Nephron progenitor cell (in vitro differentiated cells): ENCODE measurements at regions not wholly inside any gene's neighbourhood (a gene's known extent, or its start where the extent isn't known, plus 50 kb on each side); places are given as distances from the start of the nearest gene placed in this dataset.

ENCODE experiments used
- DNase-seq: peaks from one replicate; pipeline ENCODE4 v3.0.0; 2021
- H3K27ac Mint-ChIP-seq: 2 replicates; pipeline ENCODE4 v1.8.0; 2021; ENCODE audit warnings: mild to moderate bottlenecking, moderate library complexity, mixed read lengths
- H3K27me3 Mint-ChIP-seq: 2 replicates; pipeline ENCODE4 v1.8.0; 2021; ENCODE audit warnings: mild to moderate bottlenecking, low read depth, mixed read lengths; ENCODE audit not compliant: poor library complexity
- H3K36me3 Mint-ChIP-seq: 2 replicates; pipeline ENCODE4 v1.8.0; 2021; ENCODE audit warnings: low read depth, mixed read lengths
- H3K4me1 Mint-ChIP-seq: 2 replicates; pipeline ENCODE4 v1.8.0; 2021; ENCODE audit warnings: mixed read lengths
- H3K4me3 Mint-ChIP-seq: 2 replicates; pipeline ENCODE4 v1.8.0; 2021; ENCODE audit warnings: mild to moderate bottlenecking, moderate library complexity, mixed read lengths
- H3K9me3 Mint-ChIP-seq: 2 replicates; pipeline ENCODE4 v1.8.0; 2021; ENCODE audit warnings: mild to moderate bottlenecking, moderate library complexity, mixed read lengths
- CTCF ChIP-seq: fragments of 200-600 bp; sonication (generic); IDR thresholded peaks from 2 replicates; pipeline ENCODE4 v1.5.0; 2021; ENCODE audit warnings: antibody characterized with exemption

GRCh38 chr2:106012001-106012590 is 182.0 kb downstream of the UXS1 start:
- no peak for DNase-seq
- peaks cover 21% of the 10 kb centered on the region for H3K4me1 Mint-ChIP-seq
- H3K9me3 Mint-ChIP-seq = peaks cover 42% of the 10 kb centered on the region
- H3K27ac Mint-ChIP-seq = no peak overlapping the region
- TF ChIP-seq CTCF = no peak
- H3K36me3 Mint-ChIP-seq = peaks cover 13% of the 10 kb centered on the region
- H3K27me3 Mint-ChIP-seq = peaks cover 5% of the 10 kb centered on the region
- H3K4me3 Mint-ChIP-seq = no peak overlapping the region

GRCh38 chr2:106011380-106011779 is 182.7 kb downstream of the UXS1 start:
- H3K9me3 Mint-ChIP-seq = peaks cover 49% of the 10 kb centered on the region

GRCh38 chr2:106010818-106011355 is 183.2 kb downstream of the UXS1 start:
- Mint-ChIP-seq H3K27me3 (peaks cover 10% of the 10 kb centered on the region), H3K36me3 (peaks cover 19% of the 10 kb centered on the region), H3K27ac (peak overlapping the region; percentile 62), H3K9me3 (peaks cover 54% of the 10 kb centered on the region), H3K4me1 (peaks cover 21% of the 10 kb centered on the region), H3K4me3 (no peak overlapping the region)
- DNase-seq = no peak
- no peak for TF ChIP-seq CTCF

More at GRCh38 chr2:106011380-106011779, 182.7 kb downstream of the UXS1 start:
- Mint-ChIP-seq H3K27me3 (peaks cover 10% of the 10 kb centered on the region), H3K36me3 (peaks cover 19% of the 10 kb centered on the region), H3K27ac (peak overlapping the region; percentile 62), H3K4me1 (peaks cover 21% of the 10 kb centered on the region), H3K4me3 (no peak overlapping the region)
- no peak for TF ChIP-seq CTCF
- DNase-seq = no peak

GRCh38 chr2:106009096-106009495 is 185.0 kb downstream of the UXS1 start:
- H3K4me1 Mint-ChIP-seq = peaks cover 21% of the 10 kb centered on the region
- H3K4me3 Mint-ChIP-seq = no peak overlapping the region
- no peak overlapping the region for H3K27ac Mint-ChIP-seq
- no peak for DNase-seq
- peaks cover 10% of the 10 kb centered on the region for H3K27me3 Mint-ChIP-seq
- H3K9me3 Mint-ChIP-seq = peaks cover 72% of the 10 kb centered on the region
- H3K36me3 Mint-ChIP-seq = peaks cover 25% of the 10 kb centered on the region
- TF ChIP-seq CTCF = no peak

GRCh38 chr2:106004851-106005250 is 189.2 kb downstream of the UXS1 start:
- peaks cover 9% of the 10 kb centered on the region for H3K27me3 Mint-ChIP-seq
- no peak overlapping the region for H3K27ac Mint-ChIP-seq
- no peak for TF ChIP-seq CTCF
- peaks cover 31% of the 10 kb centered on the region for H3K36me3 Mint-ChIP-seq
- no peak for DNase-seq
- H3K9me3 Mint-ChIP-seq = peaks cover 96% of the 10 kb centered on the region
- H3K4me1 Mint-ChIP-seq = no peaks in the 10 kb centered on the region
- no peak overlapping the region for H3K4me3 Mint-ChIP-seq
